HuH-7.5 (cell line): ENCODE measurements at regions not wholly inside any gene's neighbourhood (a gene's known extent, or its start where the extent isn't known, plus 50 kb on each side); places are given as distances from the start of the nearest gene placed in this dataset.

Experiments used
- DNase-seq: peaks from one replicate; pipeline ENCODE4 v3.0.0; 2011; ENCODE audit warnings: low spot score

- no peak for DNase-seq
These were observed 209.2 kb downstream of the MATN1 start for GRCh38 chr1:30514137-30514654.

GRCh38 chr1:30513396-30514136 lies 209.8 kb downstream of the MATN1 start:
- DNase-seq = no peak

- DNase-seq = no peak
These were observed 210.5 kb downstream of the MATN1 start for GRCh38 chr1:30512914-30513265.

- DNase-seq = no peak
These were observed 211.1 kb downstream of the MATN1 start for GRCh38 chr1:30511991-30512913.

- no peak for DNase-seq
These were observed 211.8 kb downstream of the MATN1 start for GRCh38 chr1:30511563-30511962.

- no peak for DNase-seq
These were observed 212.3 kb downstream of the MATN1 start for GRCh38 chr1:30511106-30511505.

- DNase-seq = no peak
These were observed 213.7 kb downstream of the MATN1 start for GRCh38 chr1:30509670-30510069.

GRCh38 chr1:30508611-30509010 lies 214.8 kb downstream of the MATN1 start:
- no peak for DNase-seq

- no peak for DNase-seq
These were observed 215.3 kb downstream of the MATN1 start for GRCh38 chr1:30508175-30508448.

GRCh38 chr1:30507401-30508174 lies 215.8 kb downstream of the MATN1 start:
- no peak for DNase-seq

- no peak for DNase-seq
These were observed 216.4 kb downstream of the MATN1 start for GRCh38 chr1:30507016-30507312.

GRCh38 chr1:30506291-30507015 lies 216.9 kb downstream of the MATN1 start:
- DNase-seq = no peak

- no peak for DNase-seq
These were observed 217.5 kb downstream of the MATN1 start for GRCh38 chr1:30505853-30506252.

- DNase-seq = no peak
These were observed 230.9 kb downstream of the MATN1 start for GRCh38 chr1:30492451-30492850.

- no peak for DNase-seq
These were observed 231.6 kb downstream of the MATN1 start for GRCh38 chr1:30491831-30492230.

GRCh38 chr1:30490554-30491053 lies 232.8 kb downstream of the MATN1 start:
- no peak for DNase-seq

- no peak for DNase-seq
These were observed 233.5 kb downstream of the MATN1 start for GRCh38 chr1:30489737-30490389.

GRCh38 chr1:30488324-30488913 lies 235.0 kb downstream of the MATN1 start:
- DNase-seq = no peak

- DNase-seq = no peak
These were observed 236.3 kb downstream of the MATN1 start for GRCh38 chr1:30487042-30487441.

GRCh38 chr1:30485072-30485471 lies 238.3 kb downstream of the MATN1 start:
- DNase-seq = no peak

- no peak for DNase-seq
These were observed 238.7 kb downstream of the MATN1 start for GRCh38 chr1:30484668-30485067.
